ENCODE measurements at regions not wholly inside any gene's neighbourhood (a gene's known extent, or its start where the extent isn't known, plus 50 kb on each side); places are given as distances from the start of the nearest gene placed in this dataset.

- Histone ChIP-seq H3K9me3 (no peaks in the 10 kb centered on the region), H3K4me3 (no peak overlapping the region), H3K4me1 (ENCODE audit: low read depth) (no peaks in the 10 kb centered on the region), H3K36me3 (ENCODE audit: low read depth) (no peaks in the 10 kb centered on the region)
- DNase-seq (no peak), ATAC-seq (no peak)
- intact Hi-C loops (cut with DNase I, micrococcal nuclease): no loop called here
- no peak for TF ChIP-seq CTCF (IDR thresholded peaks at IDR 0.05)
Measured at GRCh38 chr5:135691044-135691443, 112.3 kb upstream of the CXCL14 start.

- H3K4me1 ChIP-seq (ENCODE audit: low read depth): no peaks in the 10 kb centered on the region
- no peak overlapping the region for H3K4me3 ChIP-seq
- ATAC-seq (no peak), DNase-seq (no peak)
- H3K36me3 ChIP-seq (ENCODE audit: low read depth): no peaks in the 10 kb centered on the region
- no peak for TF ChIP-seq CTCF (IDR thresholded peaks at IDR 0.05)
- intact Hi-C loops (cut with DNase I, micrococcal nuclease): no loop called here
- H3K9me3 ChIP-seq: no peaks in the 10 kb centered on the region
Measured at GRCh38 chr5:135690466-135690865, 111.7 kb upstream of the CXCL14 start.

GRCh38 chr5:135689506-135689905 is 110.7 kb upstream of the CXCL14 start:
- H3K4me3 ChIP-seq: no peak overlapping the region
- no peak for ATAC-seq
- intact Hi-C loops (cut with DNase I, micrococcal nuclease): no loop called here

GRCh38 chr5:135688385-135688784 is 109.6 kb upstream of the CXCL14 start:
- DNase-seq: no peak
- Histone ChIP-seq H3K4me1 (ENCODE audit: low read depth) (no peaks in the 10 kb centered on the region), H3K4me3 (no peak overlapping the region), H3K9me3 (no peaks in the 10 kb centered on the region), H3K36me3 (ENCODE audit: low read depth) (no peaks in the 10 kb centered on the region)
- intact Hi-C loops (cut with DNase I, micrococcal nuclease): no loop called here
- no peak for TF ChIP-seq CTCF (IDR thresholded peaks at IDR 0.05)
- ATAC-seq: no peak

More at GRCh38 chr5:135689506-135689905, 110.7 kb upstream of the CXCL14 start:
- Histone ChIP-seq H3K4me1 (ENCODE audit: low read depth) (no peaks in the 10 kb centered on the region), H3K9me3 (no peaks in the 10 kb centered on the region), H3K36me3 (ENCODE audit: low read depth) (no peaks in the 10 kb centered on the region)
- DNase-seq: no peak
- no peak for TF ChIP-seq CTCF (IDR thresholded peaks at IDR 0.05)

GRCh38 chr5:135683189-135683588 is 104.4 kb upstream of the CXCL14 start:
- Histone ChIP-seq H3K4me3 (no peak overlapping the region), H3K9me3 (no peaks in the 10 kb centered on the region), H3K36me3 (ENCODE audit: low read depth) (no peaks in the 10 kb centered on the region), H3K4me1 (ENCODE audit: low read depth) (no peaks in the 10 kb centered on the region)
- ATAC-seq: no peak
- no peak for DNase-seq
- intact Hi-C loops (cut with DNase I, micrococcal nuclease): no loop called here
- no peak for TF ChIP-seq CTCF (IDR thresholded peaks at IDR 0.05)

- Histone ChIP-seq H3K4me1 (ENCODE audit: low read depth) (no peaks in the 10 kb centered on the region), H3K36me3 (ENCODE audit: low read depth) (no peaks in the 10 kb centered on the region), H3K4me3 (no peak overlapping the region), H3K9me3 (no peaks in the 10 kb centered on the region)
- intact Hi-C loops (cut with DNase I, micrococcal nuclease): no loop called here
- no peak for DNase-seq
- no peak for TF ChIP-seq CTCF (IDR thresholded peaks at IDR 0.05)
- no peak for ATAC-seq
Measured at GRCh38 chr5:135680713-135681112, 101.9 kb upstream of the CXCL14 start.
